IPS-NIHi11 (cell line): ENCODE measurements at regions not wholly inside any gene's neighbourhood (a gene's known extent, or its start where the extent isn't known, plus 50 kb on each side); places are given as distances from the start of the nearest gene placed in this dataset.

ENCODE experiments used
- DNase-seq: peaks from one replicate; pipeline ENCODE4 v3.0.0; 2012; ENCODE audit warnings: mixed read lengths, low spot score

- peak; percentile 78 for DNase-seq
These were observed 86.8 kb upstream of the ZMIZ1 start for GRCh38 chr10:78981970-78982281.

- DNase-seq: no peak
These were observed 86.0 kb upstream of the ZMIZ1 start for GRCh38 chr10:78982726-78983125.

GRCh38 chr10:78983608-78984007, 85.2 kb upstream of the ZMIZ1 start:
- no peak for DNase-seq

- no peak for DNase-seq
These were observed 82.6 kb upstream of the ZMIZ1 start for GRCh38 chr10:78985973-78986818.

- DNase-seq: no peak
These were observed 77.6 kb upstream of the ZMIZ1 start for GRCh38 chr10:78991187-78991586.

- DNase-seq: no peak
These were observed 76.4 kb upstream of the ZMIZ1 start for GRCh38 chr10:78992333-78992732.

GRCh38 chr10:78993261-78993945, 75.4 kb upstream of the ZMIZ1 start:
- no peak for DNase-seq

- no peak for DNase-seq
These were observed 72.6 kb upstream of the ZMIZ1 start for GRCh38 chr10:78995987-78996791.

GRCh38 chr10:78996792-78997129, 72.0 kb upstream of the ZMIZ1 start:
- no peak for DNase-seq

GRCh38 chr10:78997635-78998618, 70.8 kb upstream of the ZMIZ1 start:
- DNase-seq: no peak

GRCh38 chr10:79001082-79001885, 67.5 kb upstream of the ZMIZ1 start:
- DNase-seq: no peak

GRCh38 chr10:79002336-79002735, 66.4 kb upstream of the ZMIZ1 start:
- no peak for DNase-seq

GRCh38 chr10:79003183-79004100, 65.3 kb upstream of the ZMIZ1 start:
- DNase-seq: no peak

- no peak for DNase-seq
These were observed 64.5 kb upstream of the ZMIZ1 start for GRCh38 chr10:79004311-79004710.

GRCh38 chr10:79005126-79005810, 63.5 kb upstream of the ZMIZ1 start:
- no peak for DNase-seq

- DNase-seq: no peak
These were observed 61.7 kb upstream of the ZMIZ1 start for GRCh38 chr10:79007018-79007417.

GRCh38 chr10:79007421-79008319, 61.1 kb upstream of the ZMIZ1 start:
- DNase-seq: no peak

- no peak for DNase-seq
These were observed 59.6 kb upstream of the ZMIZ1 start for GRCh38 chr10:79009145-79009544.
